NT2/D1 (cell line): ENCODE measurements at regions not wholly inside any gene's neighbourhood (a gene's known extent, or its start where the extent isn't known, plus 50 kb on each side); places are given as distances from the start of the nearest gene placed in this dataset.

Experiments used
- YY1 ChIP-seq: IDR thresholded peaks from 2 replicates; pipeline ENCODE4 v1.6.1; 2011; ENCODE audit not compliant: insufficient read length, insufficient read depth
- ZNF274 ChIP-seq: IDR thresholded peaks from 2 replicates; pipeline ENCODE4 v1.6.1; 2011; ENCODE audit warnings: mild to moderate bottlenecking, low read depth, low read length

DNA sequence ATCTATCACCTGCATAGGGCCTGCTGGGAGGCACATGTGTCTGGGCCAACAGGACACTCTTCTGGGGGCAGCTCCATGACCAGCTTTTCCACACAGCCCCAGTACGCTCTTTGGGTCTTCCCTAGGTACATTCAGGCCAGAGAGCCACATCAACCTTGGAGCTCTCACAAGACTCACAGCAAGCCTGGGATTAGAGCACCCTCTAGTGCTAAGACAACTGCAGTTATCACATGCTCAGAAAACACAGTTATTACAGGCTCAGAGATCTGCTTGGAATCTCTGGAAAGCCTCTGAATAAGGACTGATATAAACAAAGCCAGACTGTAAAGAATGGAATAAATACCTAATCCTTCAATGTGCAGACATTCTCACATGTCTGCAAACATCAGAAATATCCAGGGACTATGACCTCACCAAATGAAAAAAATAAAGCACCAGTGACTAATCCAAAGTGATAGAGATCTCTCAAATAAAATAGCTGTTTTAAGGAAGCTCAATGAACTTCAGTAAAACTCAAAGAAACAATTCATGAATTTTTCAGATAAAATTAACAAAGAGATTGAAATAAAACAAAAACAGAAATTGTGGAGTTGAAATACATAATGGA is 563.9 kb upstream of the NR5A2 start:
- TF ChIP-seq YY1 = no peak
- TF ChIP-seq ZNF274 = no peak
